Activated CD4-positive, CD25-positive, alpha-beta regulatory T cell (primary cell): ENCODE measurements at regions not wholly inside any gene's neighbourhood (a gene's known extent, or its start where the extent isn't known, plus 50 kb on each side); places are given as distances from the start of the nearest gene placed in this dataset.
A peak's percentile ranks its signal among the peaks of the same experiment; 100 is the strongest.

Experiments
- DNase-seq, 4 experiments: peaks; one replicate each; lab custom pipeline; 2025; lab: John Stamatoyannopoulos, UW

- DNase-seq: no peak
Measured at GRCh38 chr2:8278709-8279354, 403.0 kb upstream of the ID2 start.

GRCh38 chr2:8279506-8279905 is 402.4 kb upstream of the ID2 start:
- DNase-seq: no peak

GRCh38 chr2:8281234-8281633 is 400.6 kb upstream of the ID2 start:
- no peak for DNase-seq

GRCh38 chr2:8281950-8282857 is 399.7 kb upstream of the ID2 start:
- no peak for DNase-seq

GRCh38 chr2:8282858-8283252 is 399.0 kb upstream of the ID2 start:
- no peak for DNase-seq

GRCh38 chr2:8285081-8285480 is 396.8 kb upstream of the ID2 start:
- DNase-seq: no peak

GRCh38 chr2:8285898-8286297 is 396.0 kb upstream of the ID2 start:
- no peak for DNase-seq

- DNase-seq: no peak
Measured at GRCh38 chr2:8288206-8288605, 393.6 kb upstream of the ID2 start.

GRCh38 chr2:8289111-8289510 is 392.7 kb upstream of the ID2 start:
- no peak for DNase-seq

- DNase-seq: no peak
Measured at GRCh38 chr2:8290771-8291352, 391.0 kb upstream of the ID2 start.

GRCh38 chr2:8296306-8296705 is 385.6 kb upstream of the ID2 start:
- DNase-seq: no peak

- DNase-seq: no peak
Measured at GRCh38 chr2:8297376-8298231, 384.3 kb upstream of the ID2 start.

GRCh38 chr2:8298783-8299182 is 383.1 kb upstream of the ID2 start:
- DNase-seq: no peak

- DNase-seq: no peak
Measured at GRCh38 chr2:8300216-8300615, 381.6 kb upstream of the ID2 start.

GRCh38 chr2:8300905-8301304 is 381.0 kb upstream of the ID2 start:
- no peak for DNase-seq

- peak; percentile 15 to 22 (median 18) for DNase-seq
Measured at GRCh38 chr2:8303322-8303832, 378.5 kb upstream of the ID2 start.

- no peak for DNase-seq
Measured at GRCh38 chr2:8304821-8305766, 376.8 kb upstream of the ID2 start.

- no peak for DNase-seq
Measured at GRCh38 chr2:8306530-8307351, 375.1 kb upstream of the ID2 start.

GRCh38 chr2:8307606-8308180 is 374.2 kb upstream of the ID2 start:
- no peak for DNase-seq

- DNase-seq: no peak
Measured at GRCh38 chr2:8309131-8309530, 372.7 kb upstream of the ID2 start.
